HG03571 (cell line): ENCODE measurements at regions not wholly inside any gene's neighbourhood (a gene's known extent, or its start where the extent isn't known, plus 50 kb on each side); places are given as distances from the start of the nearest gene placed in this dataset.
"Not testable (repeated sequence)": the region's sequence is repeated elsewhere in the genome, so short reads cannot be mapped to it uniquely, and the experiment has no call there.

Experiments used
- ATAC-seq: cut with Tn5 transposase; IDR thresholded peaks from one replicate; pipeline ENCODE4 v1.9.1; 2021; ENCODE audit not compliant: unreplicated experiment

DNA sequence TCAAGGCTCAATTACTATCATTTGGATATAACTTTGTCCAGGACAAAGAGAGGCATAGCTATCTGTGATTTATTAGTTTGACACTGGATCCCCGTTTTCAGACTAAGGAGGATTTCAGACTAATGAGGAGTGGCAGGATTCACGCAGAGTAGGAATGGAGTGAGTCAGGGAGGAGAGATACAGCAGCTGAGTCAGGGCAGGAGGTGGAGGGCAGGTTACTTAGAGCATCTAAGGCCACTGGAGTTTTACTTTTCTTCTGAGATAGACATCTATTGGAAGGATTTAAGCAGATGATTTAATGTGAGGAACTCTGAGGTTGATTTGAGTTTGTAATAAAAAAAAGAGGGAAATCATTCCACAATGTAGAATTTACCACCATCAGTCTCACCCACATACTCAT, 110.6 kb downstream of the RPIA start:
- ATAC-seq: not testable (repeated sequence)

- no peak for ATAC-seq
Measured at GRCh38 chr2:88807237-88807962, 115.9 kb downstream of the RPIA start.

DNA sequence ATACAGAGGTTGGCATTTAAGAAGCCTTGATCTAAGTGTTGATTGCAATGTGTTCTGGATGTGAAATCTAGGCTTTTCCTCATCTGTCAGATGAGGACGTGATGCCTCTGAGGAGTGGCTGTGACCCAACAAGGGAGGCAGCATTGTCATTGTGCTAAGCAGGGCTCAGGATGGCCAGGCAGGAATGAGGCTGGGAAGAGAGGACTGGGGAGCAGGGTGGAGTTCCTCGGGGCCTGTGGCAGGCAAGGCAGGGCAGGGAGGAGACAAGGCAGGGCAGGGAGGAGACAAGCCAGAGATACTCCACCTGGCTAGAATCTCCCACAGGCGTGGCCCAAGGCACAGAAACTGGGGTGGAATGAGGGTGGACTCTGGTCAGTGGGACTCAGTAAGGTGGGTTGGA, 116.6 kb downstream of the RPIA start:
- ATAC-seq: no peak

GRCh38 chr2:88808652-88809051, 117.2 kb downstream of the RPIA start:
- no peak for ATAC-seq

- ATAC-seq: no peak
Measured at GRCh38 chr2:88809216-88809615, 117.7 kb downstream of the RPIA start.

GRCh38 chr2:88810017-88810416, 118.5 kb downstream of the RPIA start:
- no peak for ATAC-seq

DNA sequence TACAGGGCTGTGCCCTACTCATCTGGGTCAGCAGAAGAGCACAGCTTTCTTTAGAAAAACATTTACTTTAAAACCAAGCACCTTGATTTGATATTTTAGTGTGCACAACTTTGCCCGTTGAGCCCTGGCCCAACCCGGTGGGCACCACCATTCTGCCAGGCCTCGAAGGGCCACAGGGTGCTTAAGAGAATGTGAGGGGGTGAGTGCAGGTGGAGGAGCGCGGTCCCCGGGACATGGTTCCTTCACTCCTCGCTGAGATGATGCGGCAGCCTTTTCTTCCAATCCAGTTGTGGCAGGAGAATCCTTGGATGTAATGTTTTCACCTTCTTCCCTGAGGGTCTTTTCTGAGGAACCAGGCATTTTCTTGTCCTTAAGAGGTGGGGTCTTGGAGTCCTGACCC, 119.0 kb downstream of the RPIA start:
- ATAC-seq: no peak

- no peak for ATAC-seq
Measured at GRCh38 chr2:88811233-88811632, 119.8 kb downstream of the RPIA start.

DNA sequence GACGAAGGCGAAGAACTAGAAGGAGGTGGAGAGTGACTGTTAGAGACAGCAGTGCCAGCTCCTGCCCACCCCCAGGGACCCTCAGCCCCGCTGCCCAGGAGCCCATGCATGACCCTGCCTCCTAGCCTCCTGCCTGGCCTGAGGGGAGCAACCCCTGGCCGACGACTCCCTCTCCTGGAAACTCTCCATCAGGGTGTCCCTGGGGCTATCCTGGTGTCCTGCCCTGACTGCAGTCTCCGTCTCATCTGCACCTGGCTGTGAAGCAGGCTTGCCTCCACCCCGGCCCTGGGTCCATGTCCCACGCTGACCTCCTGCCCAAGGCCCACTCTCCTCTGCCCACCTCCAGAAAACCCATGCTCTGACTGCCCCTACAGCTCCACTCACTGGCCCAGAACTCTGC, 120.2 kb downstream of the RPIA start:
- no peak for ATAC-seq

DNA sequence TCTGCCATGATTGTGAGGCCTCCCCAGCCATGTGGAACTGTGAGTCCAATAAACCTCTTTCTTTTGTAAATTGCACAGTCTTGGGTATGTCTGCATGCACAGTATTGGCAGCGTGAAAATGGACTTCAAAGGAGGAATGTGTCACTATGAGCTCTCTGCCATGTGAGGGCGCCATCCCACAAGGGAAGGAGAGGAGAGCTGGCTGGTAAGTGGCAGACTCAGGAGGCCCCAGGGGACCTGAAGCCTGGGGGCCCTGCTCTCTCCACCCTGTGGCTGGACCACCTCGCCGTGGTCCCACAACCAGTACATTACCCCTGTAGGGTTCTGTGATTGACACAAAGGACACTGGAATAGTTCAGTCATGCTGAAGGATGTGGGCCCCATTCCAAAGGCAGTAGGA, 122.1 kb downstream of the RPIA start:
- no peak for ATAC-seq

DNA sequence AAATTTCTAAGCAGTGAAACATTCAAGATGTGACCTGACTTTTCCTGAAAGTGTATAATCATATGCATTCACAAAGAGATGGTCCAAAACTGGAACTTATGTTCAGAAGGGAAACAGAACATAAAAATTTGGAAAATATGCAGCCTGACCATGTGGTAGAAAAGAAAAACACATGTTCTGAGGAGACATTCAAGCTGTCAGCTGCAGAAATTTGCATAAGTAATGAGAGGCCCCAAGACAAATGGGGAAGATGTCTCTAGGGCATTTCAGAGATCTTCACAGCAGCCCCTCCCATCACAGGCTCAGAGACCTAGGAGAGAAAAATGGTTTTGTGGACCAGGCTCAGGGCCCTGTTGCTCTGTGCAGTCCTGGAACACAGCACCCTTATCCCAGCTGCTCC, 123.8 kb downstream of the RPIA start:
- no peak for ATAC-seq

DNA sequence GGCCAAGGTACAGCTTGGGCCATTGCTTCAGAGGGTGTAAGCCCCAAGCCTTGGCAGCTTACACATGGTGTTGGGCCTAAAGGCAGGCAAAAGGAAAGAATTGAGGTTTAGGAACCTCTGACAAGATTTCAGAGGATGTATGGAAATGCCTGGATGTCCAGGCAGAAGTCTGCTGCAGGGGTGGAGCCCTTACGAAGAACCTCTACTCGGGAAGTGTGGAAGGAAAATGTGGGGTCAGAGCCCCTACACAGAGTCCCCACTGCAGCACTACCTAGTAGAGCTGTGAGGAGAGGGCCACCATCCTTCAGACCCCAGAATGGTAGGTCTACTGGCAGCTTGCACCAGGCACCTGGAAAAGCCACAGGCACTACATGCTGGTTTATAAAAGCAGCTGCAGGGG, 124.2 kb downstream of the RPIA start:
- no peak for ATAC-seq

DNA sequence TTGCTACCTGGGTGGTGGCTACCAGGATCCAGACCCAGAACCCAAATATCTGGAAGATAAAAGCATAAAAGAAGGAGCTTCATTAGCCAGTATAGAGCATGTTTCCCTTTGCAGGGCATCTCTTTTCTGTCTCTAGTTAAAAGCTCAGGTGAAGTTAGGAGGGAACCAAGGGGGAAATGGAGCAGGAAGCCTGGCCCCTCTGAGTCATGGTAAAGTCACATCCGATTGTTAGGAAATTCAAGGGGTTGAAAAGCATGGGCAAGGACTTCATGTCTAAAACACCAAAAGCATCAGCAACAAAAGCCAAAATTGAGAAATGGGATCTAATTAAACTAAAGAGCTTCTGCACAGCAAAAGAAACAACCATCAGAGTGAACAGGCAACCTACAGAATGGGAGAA, 126.9 kb downstream of the RPIA start:
- no peak for ATAC-seq

- no peak for ATAC-seq
Measured at GRCh38 chr2:88824951-88825350, 133.5 kb downstream of the RPIA start.

- ATAC-seq: no peak
Measured at GRCh38 chr2:88826399-88826798, 134.9 kb downstream of the RPIA start.

GRCh38 chr2:88827821-88828220, 136.3 kb downstream of the RPIA start:
- no peak for ATAC-seq

GRCh38 chr2:88828397-88829137, 137.1 kb downstream of the RPIA start:
- ATAC-seq: no peak

DNA sequence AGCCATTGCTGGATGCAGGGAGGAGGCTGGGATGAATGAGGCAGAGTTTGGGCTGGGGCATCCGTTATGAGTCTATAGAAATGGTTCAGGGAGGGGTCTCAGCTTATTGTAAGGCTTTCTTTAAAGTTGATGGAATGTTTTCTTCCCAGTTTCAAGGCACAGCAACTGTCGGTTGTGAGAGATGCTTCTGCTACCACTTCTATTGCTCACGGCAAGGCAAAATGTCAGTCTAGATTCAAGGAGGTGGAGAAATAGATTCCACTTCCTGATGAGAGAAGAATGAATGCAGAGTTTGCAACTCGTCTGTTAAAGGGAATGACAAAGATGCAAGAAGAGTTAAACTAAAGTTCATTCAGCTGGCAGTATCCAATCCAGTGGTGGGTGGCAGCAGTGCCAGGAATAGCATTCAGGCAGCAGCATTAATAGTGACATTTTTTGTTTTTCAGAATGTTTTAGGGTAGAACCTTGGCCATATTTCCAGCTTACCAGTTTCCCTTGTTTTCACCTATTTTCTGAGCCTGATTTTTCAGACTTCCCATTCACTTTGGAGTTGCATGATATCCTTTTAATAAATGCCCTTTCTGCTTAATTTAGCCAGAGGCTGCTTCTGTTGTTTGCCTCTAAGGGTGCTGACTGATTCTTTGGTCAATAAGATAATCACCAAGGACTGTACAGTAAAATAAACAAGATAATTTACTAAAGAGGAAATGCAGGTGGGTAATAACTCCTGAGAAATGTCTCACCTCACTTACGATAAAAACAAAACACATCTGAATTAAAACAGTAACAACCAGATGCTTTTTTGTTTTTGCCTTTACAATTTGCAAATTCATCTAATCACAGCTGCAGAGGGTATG, 138.4 kb downstream of the RPIA start:
- no peak for ATAC-seq

DNA sequence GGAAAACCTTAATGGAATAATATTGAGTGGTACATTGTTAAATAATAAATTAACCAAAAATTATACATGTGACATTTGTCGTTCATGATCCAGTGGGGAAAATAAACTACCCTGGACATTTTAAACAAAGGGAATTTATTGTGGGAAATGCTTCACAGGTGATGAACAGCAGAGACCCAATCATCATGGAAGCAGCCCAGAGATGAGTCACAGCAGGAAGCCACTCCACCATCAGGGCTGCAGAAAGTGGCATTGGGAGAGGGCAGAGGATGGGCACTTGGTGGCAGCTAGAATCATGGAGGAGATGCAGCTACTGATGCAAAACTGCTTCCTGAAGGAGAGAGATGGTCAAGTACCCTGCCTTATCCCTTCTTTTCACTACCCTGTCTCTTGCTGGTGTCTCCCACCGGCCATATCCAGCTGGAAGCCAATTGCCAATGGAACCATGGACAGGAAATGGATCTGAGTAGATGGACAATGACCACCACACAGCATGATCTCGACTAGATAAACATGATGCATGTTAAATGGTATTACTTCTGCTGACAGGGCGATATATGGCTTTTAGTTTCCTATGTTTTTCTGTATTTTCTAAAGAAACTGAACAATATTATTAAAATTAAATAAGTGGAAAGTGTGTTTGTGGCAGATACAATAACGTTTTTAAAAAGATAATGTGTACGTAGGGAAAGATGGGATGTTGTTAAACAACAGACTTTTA, 139.8 kb downstream of the RPIA start:
- ATAC-seq: no peak

DNA sequence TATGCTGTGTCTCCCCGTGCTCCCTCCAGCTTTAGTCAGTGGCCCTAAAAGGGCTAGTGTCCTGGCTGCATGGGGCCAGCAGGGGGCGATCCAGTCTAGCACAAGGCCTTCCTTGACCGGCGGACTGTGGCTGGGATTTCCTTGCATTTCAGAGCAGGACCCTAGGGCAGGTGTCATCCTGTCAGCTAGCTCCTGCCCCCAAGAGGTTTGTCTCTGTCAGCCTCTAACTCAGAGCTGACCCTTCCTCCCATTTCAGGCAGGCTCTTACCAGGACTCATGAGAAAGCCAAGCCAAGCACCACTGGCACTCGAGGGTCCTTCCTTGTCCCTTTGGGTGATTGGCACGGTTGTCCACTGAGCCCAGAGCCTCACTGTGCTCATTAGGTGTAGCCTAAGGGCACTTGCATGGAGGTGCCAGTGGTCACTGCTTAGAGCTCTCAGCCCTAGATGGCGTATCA, 140.3 kb downstream of the RPIA start:
- ATAC-seq: peak; percentile 76
